ENCODE measurements at regions not wholly inside any gene's neighbourhood (a gene's known extent, or its start where the extent isn't known, plus 50 kb on each side); places are given as distances from the start of the nearest gene placed in this dataset.
"Not testable (repeated sequence)": the region's sequence is repeated elsewhere in the genome, so short reads cannot be mapped to it uniquely, and the experiment has no call there.

GRCh38 chr3:177351206-177351605 lies 153.9 kb upstream of the TBL1XR1 start:
- H3K4me3 ChIP-seq (ENCODE audit: low read length), result no peak overlapping the region
- DNase-seq (ENCODE audit: low read depth), result no peak
- no peak for TF ChIP-seq CTCF (conservative IDR thresholded peaks at IDR 0.05; ENCODE audit: low read length)

GRCh38 chr3:177351757-177352158 lies 154.5 kb upstream of the TBL1XR1 start:
- no peak for DNase-seq (ENCODE audit: low read depth)
- TF ChIP-seq CTCF (conservative IDR thresholded peaks at IDR 0.05; ENCODE audit: low read length), result no peak

GRCh38 chr3:177352424-177352823 lies 155.1 kb upstream of the TBL1XR1 start:
- no peak for DNase-seq (ENCODE audit: low read depth)
- H3K4me3 ChIP-seq (ENCODE audit: low read length), result no peak overlapping the region
- no peak for TF ChIP-seq CTCF (conservative IDR thresholded peaks at IDR 0.05; ENCODE audit: low read length)

More at GRCh38 chr3:177351757-177352158, 154.5 kb upstream of the TBL1XR1 start:
- H3K4me3 ChIP-seq (ENCODE audit: low read length), result no peak overlapping the region

GRCh38 chr3:177353140-177353539 lies 155.9 kb upstream of the TBL1XR1 start:
- no peak overlapping the region for H3K4me3 ChIP-seq (ENCODE audit: low read length)
- no peak for TF ChIP-seq CTCF (conservative IDR thresholded peaks at IDR 0.05; ENCODE audit: low read length)
- DNase-seq (ENCODE audit: low read depth), result no peak

- not testable (repeated sequence) for H3K4me3 ChIP-seq (ENCODE audit: low read length); DNase-seq (ENCODE audit: low read depth)
Measured at GRCh38 chr3:177353879-177354278, 156.6 kb upstream of the TBL1XR1 start.

- DNase-seq (ENCODE audit: low read depth), result no peak
- TF ChIP-seq CTCF (conservative IDR thresholded peaks at IDR 0.05; ENCODE audit: low read length), result no peak
- H3K4me3 ChIP-seq (ENCODE audit: low read length), result no peak overlapping the region
Measured at GRCh38 chr3:177354466-177354865, 157.2 kb upstream of the TBL1XR1 start.

- TF ChIP-seq CTCF (conservative IDR thresholded peaks at IDR 0.05; ENCODE audit: low read length), result no peak
- no peak overlapping the region for H3K4me3 ChIP-seq (ENCODE audit: low read length)
- no peak for DNase-seq (ENCODE audit: low read depth)
Measured at GRCh38 chr3:177356113-177356512, 158.8 kb upstream of the TBL1XR1 start.

GRCh38 chr3:177356952-177357351 lies 159.7 kb upstream of the TBL1XR1 start:
- no peak for DNase-seq (ENCODE audit: low read depth)
- no peak for TF ChIP-seq CTCF (conservative IDR thresholded peaks at IDR 0.05; ENCODE audit: low read length)
- no peak overlapping the region for H3K4me3 ChIP-seq (ENCODE audit: low read length)

Measured in AG10803 (cell line).